GM12892 (cell line): ENCODE measurements at regions not wholly inside any gene's neighbourhood (a gene's known extent, or its start where the extent isn't known, plus 50 kb on each side); places are given as distances from the start of the nearest gene placed in this dataset.

Experiments used
- DNase-seq: peaks from one replicate; pipeline ENCODE4 v3.0.0; 2011; ENCODE audit not compliant: insufficient read length
- FAIRE-seq: peaks from 2 replicates; lab custom pipeline; 2011; peaks lifted over from hg19 to GRCh38; lab: Jason Lieb, UNC
- POLR2A ChIP-seq: IDR thresholded peaks from 2 replicates; pipeline ENCODE4 v1.6.1; 2011; ENCODE audit warnings: low read depth, low read length, control low read depth
- POLR2AphosphoS5 ChIP-seq: IDR thresholded peaks from 2 replicates; pipeline ENCODE4 v1.6.1; 2011; ENCODE audit warnings: low read depth, low read length, control low read depth
- TAF1 ChIP-seq: IDR thresholded peaks from 2 replicates; pipeline ENCODE4 v1.6.1; 2011; ENCODE audit warnings: low read depth, mild to moderate bottlenecking, control low read depth, low read length, borderline replicate concordance

DNA sequence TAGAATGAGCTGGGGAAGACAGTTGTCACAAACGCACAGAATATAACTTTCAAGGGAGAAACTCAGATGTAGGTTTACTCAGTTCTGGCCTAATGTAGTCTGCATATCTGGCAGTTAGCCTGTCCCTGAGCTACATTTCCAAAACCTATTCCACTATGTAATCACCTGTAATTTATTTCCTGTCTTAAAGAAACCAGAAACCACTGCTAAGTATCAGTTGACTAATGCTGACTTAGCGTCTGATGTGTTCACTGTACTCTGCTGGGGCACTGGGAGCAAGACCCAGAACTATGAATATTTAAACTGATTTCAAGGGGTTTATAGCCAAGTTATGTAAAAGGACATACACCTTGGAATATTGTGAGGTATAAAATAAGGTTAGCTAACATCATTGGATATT is 1995.2 kb upstream of the PIK3C3 start:
- DNase-seq (no peak), FAIRE-seq (no peak)
- no peak for TF ChIP-seq POLR2A
- TF ChIP-seq POLR2AphosphoS5: no peak

DNA sequence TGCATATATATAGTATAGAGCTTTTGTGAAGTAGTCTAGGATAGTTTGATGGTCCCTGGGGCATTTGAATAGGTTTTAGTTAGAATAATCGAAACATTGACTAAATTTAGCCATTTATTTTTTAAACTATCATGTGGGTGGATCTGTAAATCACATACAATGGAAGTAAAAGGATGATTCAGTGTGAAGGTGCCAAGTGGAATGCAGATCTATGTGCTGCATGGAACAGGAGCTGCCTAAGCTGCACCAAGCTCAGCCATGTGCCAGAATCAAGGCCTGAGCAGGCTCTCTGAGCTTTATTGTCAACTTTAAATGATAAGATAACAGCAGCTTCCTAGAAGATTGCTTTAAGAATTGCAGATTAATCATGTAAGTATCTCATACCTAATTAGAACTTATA is 1996.2 kb upstream of the PIK3C3 start:
- TF ChIP-seq POLR2A (no peak), POLR2AphosphoS5 (no peak), TAF1 (no peak)
- FAIRE-seq (no peak), DNase-seq (no peak)

DNA sequence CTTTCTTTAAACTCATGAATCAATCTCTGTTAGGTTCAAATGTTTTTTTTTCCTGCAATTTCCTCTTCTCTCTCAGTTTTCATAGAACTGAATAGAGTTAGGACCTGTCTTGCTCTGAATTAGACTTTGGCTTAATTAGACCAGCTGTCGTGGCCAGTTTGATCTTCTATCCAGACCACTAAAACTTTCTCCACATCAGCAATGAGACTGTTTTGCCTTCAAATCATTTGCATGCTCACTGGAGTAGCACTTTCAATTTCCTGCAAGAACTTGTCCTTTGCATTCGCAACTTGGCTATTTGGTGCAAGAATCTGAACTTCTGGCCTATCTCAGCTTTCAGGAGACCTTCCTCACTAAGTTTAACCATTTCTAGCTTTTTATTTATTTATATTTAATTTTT is 2002.2 kb upstream of the PIK3C3 start:
- DNase-seq (no peak), FAIRE-seq (no peak)
- TF ChIP-seq TAF1: no peak
- no peak for TF ChIP-seq POLR2AphosphoS5
- no peak for TF ChIP-seq POLR2A

DNA sequence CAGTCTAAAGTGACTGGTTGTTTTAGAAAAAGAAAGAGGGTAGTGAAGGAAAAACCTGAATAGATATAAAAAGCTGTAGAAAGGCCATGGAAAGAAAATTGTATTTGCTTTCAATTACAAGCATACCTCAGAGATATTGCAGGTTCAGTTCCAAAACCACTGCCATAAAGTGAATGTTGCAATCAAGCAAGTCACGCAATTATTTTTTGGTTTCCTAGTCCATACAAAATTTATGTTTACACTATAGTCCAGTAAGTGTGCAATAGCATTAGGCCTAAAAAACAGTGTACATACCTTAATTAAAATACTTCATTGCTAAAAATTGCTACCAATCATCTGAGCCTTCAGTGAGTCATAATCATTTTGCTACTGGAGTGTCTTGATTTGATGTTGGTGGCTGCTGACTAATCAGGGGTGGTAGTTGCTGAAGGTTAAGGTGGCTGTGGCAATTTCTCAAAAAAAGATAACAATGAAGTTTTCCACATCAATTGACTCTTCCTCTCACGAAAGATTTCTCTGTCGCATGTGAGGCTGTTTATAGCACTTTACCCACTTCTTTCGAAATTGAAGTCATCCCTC is 2003.8 kb upstream of the PIK3C3 start:
- no peak for TF ChIP-seq POLR2A
- FAIRE-seq: no peak
- no peak for DNase-seq

DNA sequence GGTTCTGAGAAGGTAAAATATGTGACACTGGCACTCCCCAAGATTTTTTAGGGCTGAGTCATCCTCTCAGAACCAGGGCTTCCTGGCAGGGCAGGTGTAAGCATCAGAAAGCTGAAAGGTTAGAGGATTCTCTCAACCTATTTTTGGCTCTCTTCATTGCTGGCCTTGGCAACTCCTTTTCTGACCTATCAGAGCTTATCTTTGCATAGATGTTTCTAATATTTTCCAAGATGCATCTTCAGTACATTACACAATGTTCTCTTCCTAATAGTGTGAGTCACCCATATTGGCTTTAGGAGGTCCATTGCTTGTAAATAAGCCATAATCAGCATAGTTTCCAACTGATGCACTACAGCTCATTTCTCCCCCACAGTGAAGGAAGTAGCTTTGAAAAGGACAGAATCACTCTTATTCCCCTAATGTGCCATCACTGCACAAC is 2008.4 kb upstream of the PIK3C3 start:
- TF ChIP-seq POLR2A: no peak
- no peak for TF ChIP-seq TAF1
- TF ChIP-seq POLR2AphosphoS5: no peak
- FAIRE-seq (no peak), DNase-seq (no peak)

DNA sequence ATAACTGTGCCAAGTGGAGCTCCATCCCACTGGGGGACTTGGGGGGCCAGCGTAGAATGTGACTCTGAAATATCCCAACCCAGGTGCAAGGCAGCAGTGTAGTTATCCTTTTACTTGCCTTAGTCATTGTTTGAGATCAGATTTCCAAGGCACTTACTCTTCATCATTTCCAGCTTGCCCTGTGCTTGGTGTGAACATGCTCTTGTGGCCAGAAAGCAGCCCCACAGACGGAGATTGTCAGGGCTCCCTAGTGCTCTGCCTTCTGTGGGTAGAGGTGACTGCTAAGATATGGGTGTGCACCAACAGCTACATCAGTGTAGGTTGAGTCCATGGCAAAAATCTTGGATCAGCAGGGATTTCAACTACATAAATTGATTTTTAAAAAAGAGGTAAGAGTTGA is 2010.0 kb upstream of the PIK3C3 start:
- no peak for DNase-seq
- TF ChIP-seq TAF1 (no peak), POLR2AphosphoS5 (no peak), POLR2A (no peak)
- FAIRE-seq: no peak

DNA sequence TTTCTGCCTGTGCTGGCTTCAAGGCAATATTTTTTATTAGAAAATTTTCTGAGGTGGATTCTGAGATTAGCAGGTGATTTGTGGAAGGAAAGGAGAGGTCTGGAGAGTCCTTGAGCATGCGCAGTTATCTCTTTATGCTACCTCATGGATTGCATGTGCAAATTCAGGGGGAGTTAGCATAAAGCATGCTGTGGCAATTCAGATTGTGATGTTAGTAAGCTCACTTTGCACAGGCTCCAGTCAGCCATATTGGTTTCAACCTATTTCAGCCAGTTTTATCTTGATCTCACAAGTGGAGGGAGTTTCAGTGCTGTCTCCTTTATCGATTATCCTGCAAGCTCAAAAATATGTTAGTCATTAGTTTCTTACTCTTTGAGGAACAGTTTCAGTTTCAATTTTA is 2012.3 kb upstream of the PIK3C3 start:
- no peak for DNase-seq
- no peak for FAIRE-seq
- TF ChIP-seq TAF1 (no peak), POLR2AphosphoS5 (no peak), POLR2A (no peak)

DNA sequence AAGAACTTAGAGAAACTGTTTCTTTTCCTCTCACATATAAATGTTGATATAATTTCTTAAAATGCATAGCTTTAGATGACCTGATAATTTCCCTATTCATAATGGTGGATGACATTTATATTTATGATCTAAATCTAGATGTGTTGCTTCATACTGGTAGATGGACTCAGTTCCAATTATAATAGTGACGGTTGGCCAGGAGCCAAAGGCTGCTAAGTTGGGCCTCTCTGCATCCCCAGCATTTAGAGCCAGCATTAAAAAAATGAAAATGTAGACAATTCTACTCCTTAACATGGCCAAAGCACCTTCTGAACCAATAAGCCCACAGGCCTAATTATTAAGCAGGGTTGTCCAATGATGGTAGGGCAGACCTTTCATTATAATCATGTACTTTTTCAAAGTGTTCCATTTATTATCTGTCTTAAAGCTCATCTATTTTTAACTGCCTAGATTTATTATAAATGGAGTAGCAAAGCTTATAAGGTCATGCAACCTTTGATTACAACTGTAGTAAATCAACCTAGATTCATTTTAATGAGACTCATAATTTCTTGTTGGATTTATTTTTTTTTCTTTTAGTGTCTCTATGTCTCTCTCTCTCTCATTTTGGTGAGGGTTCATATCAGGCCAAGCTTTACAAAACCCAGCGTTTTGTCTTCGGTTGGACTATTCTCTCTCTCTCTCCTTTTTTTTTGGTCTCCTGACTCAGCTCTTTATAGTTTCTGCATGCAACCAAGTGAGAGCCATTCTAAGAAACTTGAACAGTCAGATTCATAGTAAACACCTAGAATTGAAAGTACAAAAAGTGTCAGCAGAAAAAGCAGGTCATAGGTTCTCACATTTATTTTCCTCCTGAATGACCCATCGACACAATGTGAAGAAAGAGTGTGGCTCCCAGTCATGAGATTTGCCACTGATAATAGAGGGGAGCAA is 2016.1 kb upstream of the PIK3C3 start:
- no peak for TF ChIP-seq TAF1
- TF ChIP-seq POLR2AphosphoS5: no peak
- DNase-seq (no peak), FAIRE-seq (no peak)

DNA sequence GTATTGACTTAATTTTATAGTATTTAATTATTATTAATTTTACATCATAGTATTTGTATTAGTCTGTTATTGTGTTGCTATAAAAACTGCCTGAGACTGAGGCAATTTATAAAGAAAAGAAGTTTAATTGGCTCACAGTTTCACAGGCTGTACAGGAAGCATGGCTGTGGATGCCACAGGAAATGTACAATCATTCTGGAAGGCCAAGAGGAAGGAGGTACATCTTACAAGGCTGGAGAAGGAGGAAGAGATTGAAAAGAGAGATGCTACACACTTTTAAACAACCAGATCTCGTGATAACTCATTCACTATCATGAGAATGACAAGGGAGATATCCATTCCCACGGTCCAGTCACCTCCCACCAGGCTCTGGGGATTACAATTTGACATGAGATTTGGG is 2019.4 kb upstream of the PIK3C3 start:
- no peak for TF ChIP-seq TAF1
- DNase-seq (no peak), FAIRE-seq (no peak)

DNA sequence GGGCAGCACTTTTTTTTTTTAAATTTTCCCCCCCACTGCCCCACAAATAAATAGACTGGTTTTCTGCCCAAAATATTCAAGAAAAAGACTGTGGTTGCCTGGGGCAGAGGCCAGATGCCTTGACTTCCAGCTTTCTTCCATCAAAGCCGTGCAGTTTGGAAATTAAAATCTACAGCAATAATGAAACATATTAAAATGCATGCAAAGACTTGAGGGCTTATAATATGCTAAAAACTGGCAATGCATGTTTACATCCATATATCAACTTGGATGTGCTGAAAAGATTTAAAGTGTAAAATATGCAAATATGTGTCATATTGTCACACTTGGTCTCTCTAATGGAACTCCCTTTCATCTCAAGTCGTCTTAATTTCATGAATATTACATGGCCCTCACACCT is 2036.2 kb upstream of the PIK3C3 start:
- FAIRE-seq: no peak
- TF ChIP-seq TAF1: no peak
- TF ChIP-seq POLR2AphosphoS5: no peak
- TF ChIP-seq POLR2A: no peak
- DNase-seq: no peak

DNA sequence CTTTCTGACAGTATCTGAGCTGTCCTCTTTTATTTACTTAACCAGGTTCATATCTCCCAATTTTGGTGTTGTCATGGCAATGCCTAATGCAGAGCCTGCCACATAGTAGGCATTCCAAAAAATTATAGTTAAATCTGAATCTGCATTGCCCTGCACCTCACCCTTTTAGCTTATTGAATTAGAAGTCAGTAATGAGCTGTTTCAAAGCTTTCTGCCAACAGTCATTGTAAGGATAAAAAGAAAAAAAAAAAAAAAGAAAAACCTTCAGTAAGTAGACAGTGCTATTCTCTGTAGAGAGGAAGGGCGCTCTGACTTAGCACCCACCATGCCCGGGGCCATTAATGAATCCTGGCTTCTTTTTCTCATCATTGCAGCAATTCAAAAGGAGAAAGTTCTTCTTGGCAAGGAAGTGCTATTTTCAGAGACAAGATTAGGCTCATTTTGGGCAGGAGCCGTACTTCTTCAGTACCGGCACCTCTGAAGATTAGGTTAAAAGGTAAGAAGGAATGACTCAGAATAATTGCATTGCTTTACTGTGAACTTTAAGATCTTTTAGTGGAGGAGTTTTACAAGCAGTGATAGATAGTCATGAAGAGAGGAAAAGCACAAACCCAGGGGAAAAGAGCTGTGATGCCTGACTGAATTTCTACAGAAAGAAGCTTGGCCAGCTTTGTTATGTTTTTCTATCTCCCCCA is 2041.2 kb upstream of the PIK3C3 start:
- FAIRE-seq: no peak
- no peak for DNase-seq
- TF ChIP-seq TAF1: no peak
- TF ChIP-seq POLR2AphosphoS5: no peak
- TF ChIP-seq POLR2A: no peak

DNA sequence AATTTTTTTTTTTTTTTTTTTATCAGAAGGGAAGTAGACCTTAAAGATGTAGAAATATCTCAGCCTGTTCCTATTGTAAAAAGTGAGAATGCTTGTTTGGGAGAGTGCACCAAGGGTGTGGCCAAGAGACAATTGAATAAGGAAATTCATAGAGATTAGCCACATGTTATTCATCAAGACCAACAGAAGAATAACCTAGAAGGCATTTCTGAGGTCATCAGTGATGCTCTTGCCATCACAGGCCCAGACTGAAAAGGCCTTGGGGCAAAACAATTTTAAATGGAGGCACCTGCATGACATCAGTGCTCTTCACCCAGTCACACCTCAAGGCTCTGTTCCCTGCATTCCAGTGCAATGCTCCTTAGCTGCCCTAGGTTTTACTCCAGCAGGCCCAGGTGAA is 2043.3 kb upstream of the PIK3C3 start:
- FAIRE-seq: no peak
- no peak for TF ChIP-seq TAF1
- TF ChIP-seq POLR2AphosphoS5: no peak
- TF ChIP-seq POLR2A: no peak
- DNase-seq: no peak

DNA sequence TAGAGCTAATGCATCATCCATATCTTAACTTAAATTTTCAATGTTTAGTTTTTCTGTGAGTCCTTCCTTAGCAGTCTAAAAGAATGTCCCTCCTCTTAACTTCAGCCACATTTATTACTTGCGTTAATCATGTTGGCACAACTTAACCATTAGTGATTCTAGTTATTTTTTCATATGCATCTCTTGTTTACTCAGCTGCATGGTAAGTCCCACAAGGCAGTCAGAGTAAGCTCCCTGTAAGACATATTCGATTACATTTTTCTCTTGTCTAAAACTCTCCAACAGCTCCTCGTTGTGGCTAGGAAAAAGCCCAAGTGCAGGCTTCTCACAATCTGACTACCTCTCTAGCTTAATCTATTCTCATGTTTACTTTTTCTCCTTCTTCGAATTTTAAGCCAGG is 2045.3 kb upstream of the PIK3C3 start:
- FAIRE-seq: no peak
- TF ChIP-seq TAF1 (no peak), POLR2AphosphoS5 (no peak), POLR2A (no peak)
- DNase-seq: no peak
